Erythroblast (primary cell): ENCODE measurements at regions not wholly inside any gene's neighbourhood (a gene's known extent, or its start where the extent isn't known, plus 50 kb on each side); places are given as distances from the start of the nearest gene placed in this dataset.
"Not testable (repeated sequence)": the region's sequence is repeated elsewhere in the genome, so short reads cannot be mapped to it uniquely, and the experiment has no call there.

Experiments used
- GATA1 ChIP-seq: IDR thresholded peaks from 2 replicates; pipeline ENCODE4 v1.6.1; 2011; ENCODE audit warnings: low read depth, mild to moderate bottlenecking, control low read depth, low read length, moderate library complexity
- POLR2A ChIP-seq: IDR thresholded peaks from 2 replicates; pipeline ENCODE4 v1.6.1; 2011; ENCODE audit warnings: mild to moderate bottlenecking, low read length

DNA sequence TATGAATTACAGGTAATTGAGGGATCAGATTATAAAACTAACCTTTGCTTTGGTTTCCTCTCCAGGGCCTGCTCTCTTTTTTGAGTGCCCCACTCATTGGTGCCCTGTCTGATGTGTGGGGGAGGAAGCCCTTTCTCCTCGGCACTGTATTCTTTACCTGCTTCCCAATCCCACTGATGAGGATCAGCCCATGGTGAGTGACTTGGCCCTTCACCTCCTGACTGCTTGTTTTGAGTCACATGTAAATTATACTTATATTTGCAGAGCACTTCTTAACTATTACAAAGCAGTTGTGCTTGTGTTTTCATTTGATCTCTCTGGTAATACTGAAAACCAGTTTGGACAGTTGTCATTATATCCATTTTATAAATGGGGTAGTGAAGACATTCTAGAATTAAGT lies 109.9 kb upstream of the NUTM2F start:
- TF ChIP-seq POLR2A, GATA1: not testable (repeated sequence)
